ENCODE measurements at regions not wholly inside any gene's neighbourhood (a gene's known extent, or its start where the extent isn't known, plus 50 kb on each side); places are given as distances from the start of the nearest gene placed in this dataset.

GRCh38 chr9:582775-583174 lies 258.7 kb upstream of the DMRT1 start:
- no peak overlapping the region for H3K4me3 ChIP-seq
- ATAC-seq (no peak), DNase-seq (no peak)
- peak overlapping the region in 2 of 4 donors; percentile 25 to 35 for H3K27ac ChIP-seq
- H3K9me3 ChIP-seq: no peaks in the 10 kb centered on the region
- H3K36me3 ChIP-seq (replicated peaks in 1 of 2; ENCODE audit: insufficient read depth in 1 of 2, low read depth in 2 of 2): no peaks in the 10 kb centered on the region
- 53 to 54% methylated on average over 3 of the region's 3 CpGs for WGBS, 2 donors
- H3K27me3 ChIP-seq: no peaks in the 10 kb centered on the region
- no peak for TF ChIP-seq POLR2A (IDR thresholded peaks at IDR 0.05)
- no peak for TF ChIP-seq CTCF (IDR thresholded peaks at IDR 0.05)
- intact Hi-C loops (cut with DNase I): no loop called here
- H3K4me1 ChIP-seq: peaks cover 18% of the 10 kb centered on the region

GRCh38 chr9:587527-587926 lies 254.0 kb upstream of the DMRT1 start:
- TF ChIP-seq POLR2A (IDR thresholded peaks at IDR 0.05) (no peak), CTCF (IDR thresholded peaks at IDR 0.05) (no peak)
- Histone ChIP-seq H3K27me3 (no peaks in the 10 kb centered on the region), H3K9me3 (no peaks in the 10 kb centered on the region), H3K4me1 (peaks cover 51% of the 10 kb centered on the region), H3K4me3 (no peak overlapping the region), H3K36me3 (replicated peaks in 1 of 2; ENCODE audit: insufficient read depth in 1 of 2, low read depth in 2 of 2) (no peaks in the 10 kb centered on the region), H3K27ac (no peak overlapping the region)
- intact Hi-C loops (cut with DNase I): no loop called here
- WGBS, 2 donors: 94 to 100% methylated on average over 2 of the region's 2 CpGs
- ATAC-seq (no peak), DNase-seq (no peak)

- DNase-seq (no peak), ATAC-seq (no peak)
- Histone ChIP-seq H3K27ac (peak overlapping the region; percentile 7 to 93 (median 48)), H3K4me3 (no peak overlapping the region), H3K4me1 (peaks cover 43% of the 10 kb centered on the region), H3K36me3 (replicated peaks in 1 of 2; ENCODE audit: insufficient read depth in 1 of 2, low read depth in 2 of 2) (no peaks in the 10 kb centered on the region), H3K9me3 (no peaks in the 10 kb centered on the region), H3K27me3 (no peaks in the 10 kb centered on the region)
- intact Hi-C loops (cut with DNase I): no loop called here
- 45 to 66% methylated on average over 3 of the region's 3 CpGs for WGBS, 2 donors
- no peak for TF ChIP-seq CTCF (IDR thresholded peaks at IDR 0.05)
- no peak for TF ChIP-seq POLR2A (IDR thresholded peaks at IDR 0.05)
Observed at GRCh38 chr9:588981-589380, 252.5 kb upstream of the DMRT1 start.

- H3K27ac ChIP-seq: peak overlapping the region in 3 of 4 donors; percentile 27 to 93 (median 83)
- H3K36me3 ChIP-seq (replicated peaks in 1 of 2; ENCODE audit: insufficient read depth in 1 of 2, low read depth in 2 of 2): no peaks in the 10 kb centered on the region
- H3K4me1 ChIP-seq: peaks cover 43% of the 10 kb centered on the region
- no peaks in the 10 kb centered on the region for H3K27me3 ChIP-seq
- H3K4me3 ChIP-seq: no peak overlapping the region
- TF ChIP-seq POLR2A (IDR thresholded peaks at IDR 0.05) (no peak), CTCF (IDR thresholded peaks at IDR 0.05) (no peak)
- WGBS, 2 donors: 9 to 18% methylated on average over 3 of the region's 3 CpGs
- ATAC-seq (no peak), DNase-seq (no peak)
- H3K9me3 ChIP-seq: no peaks in the 10 kb centered on the region
- intact Hi-C loops (cut with DNase I): no loop called here
Observed at GRCh38 chr9:589723-590122, 251.8 kb upstream of the DMRT1 start.

GRCh38 chr9:591292-591691 lies 250.2 kb upstream of the DMRT1 start:
- peak overlapping the region; percentile 78 to 93 (median 81) for H3K27ac ChIP-seq
- intact Hi-C loops (cut with DNase I): no loop called here
- ATAC-seq (peak; percentile 98), DNase-seq (peak; percentile 90 to 97 (median 94))
- no peak overlapping the region for H3K4me3 ChIP-seq
- H3K36me3 ChIP-seq (replicated peaks in 1 of 2; ENCODE audit: insufficient read depth in 1 of 2, low read depth in 2 of 2): no peaks in the 10 kb centered on the region
- peaks cover 46% of the 10 kb centered on the region for H3K4me1 ChIP-seq
- 11 to 14% methylated on average over 4 of the region's 4 CpGs for WGBS, 2 donors
- no peaks in the 10 kb centered on the region for H3K27me3 ChIP-seq
- H3K9me3 ChIP-seq: no peaks in the 10 kb centered on the region
- peak in 1 of 3 donors; percentile 32 for TF ChIP-seq POLR2A (IDR thresholded peaks at IDR 0.05)
- no peak for TF ChIP-seq CTCF (IDR thresholded peaks at IDR 0.05)

Data from body of pancreas (tissue), 4 donors.